GM21786 (cell line): ENCODE measurements at regions not wholly inside any gene's neighbourhood (a gene's known extent, or its start where the extent isn't known, plus 50 kb on each side); places are given as distances from the start of the nearest gene placed in this dataset.

Experiments used
- ATAC-seq: cut with Tn5 transposase; IDR thresholded peaks from one replicate; pipeline ENCODE4 v1.9.1; 2021; ENCODE audit not compliant: unreplicated experiment

GRCh38 chr2:16335947-16336346 lies 329.7 kb downstream of the CYRIA start:
- ATAC-seq: no peak

DNA sequence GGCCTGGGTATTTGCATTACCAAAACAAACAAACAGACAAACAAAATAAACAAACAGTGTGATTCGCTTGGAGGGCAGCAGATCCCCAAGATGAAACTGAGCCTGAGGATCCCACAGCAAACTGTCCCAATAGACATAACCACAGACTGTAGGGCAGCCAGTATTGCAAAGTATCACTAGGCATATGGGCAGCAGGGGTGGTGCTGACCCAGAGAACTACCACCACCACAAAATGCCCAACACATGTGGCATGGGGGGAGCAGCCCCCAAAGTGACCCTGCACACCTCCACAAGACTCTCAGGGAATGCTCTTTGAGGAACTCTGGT lies 330.1 kb downstream of the CYRIA start:
- ATAC-seq: no peak

DNA sequence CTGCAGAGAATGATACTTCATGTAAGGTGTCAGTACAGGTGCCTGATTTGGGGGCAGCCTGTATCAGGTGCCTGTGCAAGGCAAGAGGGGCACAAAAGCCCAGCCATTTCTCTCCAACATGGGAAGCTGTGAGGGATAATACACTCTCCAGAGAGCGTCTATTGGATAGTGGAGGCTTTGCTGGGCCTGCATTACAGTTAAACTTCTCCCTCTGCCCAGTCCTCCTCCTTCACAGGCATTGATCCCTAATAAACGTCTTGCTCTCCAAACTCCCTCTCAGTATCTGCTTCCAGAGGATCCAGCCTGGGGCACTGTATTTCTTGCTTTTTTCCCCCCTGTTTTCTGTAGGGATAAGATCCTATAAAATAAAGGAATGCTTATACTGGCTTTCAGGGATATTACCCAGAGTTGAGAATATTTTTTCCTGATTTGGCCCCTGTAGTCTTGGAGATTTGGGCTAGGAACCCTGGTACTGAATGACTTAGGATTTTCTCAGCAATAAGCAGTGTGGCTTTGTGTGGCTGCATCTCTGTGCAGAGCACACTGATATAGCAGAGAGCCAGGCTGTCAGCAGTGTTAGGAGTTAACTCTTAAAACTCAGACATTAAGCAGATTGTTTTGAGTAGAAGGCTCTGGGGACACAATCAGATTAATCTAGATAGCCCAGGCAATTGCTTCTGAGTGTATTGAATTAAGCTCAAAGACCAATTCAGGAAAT lies 330.6 kb downstream of the CYRIA start:
- ATAC-seq: no peak

DNA sequence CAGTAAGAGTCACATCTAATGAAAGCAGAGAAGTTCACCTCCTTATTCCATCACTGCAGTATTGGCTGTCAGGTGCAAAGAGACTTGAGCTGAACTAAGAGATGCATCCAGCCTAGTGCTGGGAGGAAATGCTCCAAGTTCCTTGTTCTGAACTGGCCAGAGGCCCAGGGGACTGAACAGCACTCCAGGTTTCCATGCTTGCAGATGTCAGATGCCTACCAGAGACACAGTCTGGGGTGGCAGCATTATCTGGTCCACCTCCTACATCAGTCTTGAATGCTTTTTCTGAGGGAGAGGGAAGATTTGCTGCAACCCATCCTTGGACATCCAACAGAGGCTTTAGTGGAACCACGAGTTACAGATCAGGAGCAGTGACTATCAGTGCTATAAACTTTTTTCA lies 331.3 kb downstream of the CYRIA start:
- no peak for ATAC-seq

DNA sequence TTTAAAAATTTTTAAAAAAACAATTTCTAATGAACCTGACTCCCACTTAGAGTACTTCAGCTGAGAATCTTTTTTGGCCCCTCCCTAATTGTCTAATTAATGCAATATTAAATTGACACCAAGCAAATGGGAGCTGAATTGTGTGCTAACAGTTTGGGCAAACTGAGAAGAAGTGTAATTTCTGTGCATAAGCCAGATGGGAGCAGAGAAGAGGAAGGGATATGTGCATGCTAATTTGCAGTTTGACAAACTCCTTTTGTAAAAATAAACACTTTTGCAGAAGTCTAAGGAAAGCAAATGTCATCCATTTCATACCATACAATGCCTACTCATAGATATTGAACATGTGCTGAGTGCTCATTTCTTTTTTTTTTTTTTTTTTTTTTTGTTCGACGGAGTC lies 332.0 kb downstream of the CYRIA start:
- ATAC-seq: no peak

GRCh38 chr2:16332681-16333557 lies 332.7 kb downstream of the CYRIA start:
- no peak for ATAC-seq

GRCh38 chr2:16331772-16332171 lies 333.9 kb downstream of the CYRIA start:
- no peak for ATAC-seq

DNA sequence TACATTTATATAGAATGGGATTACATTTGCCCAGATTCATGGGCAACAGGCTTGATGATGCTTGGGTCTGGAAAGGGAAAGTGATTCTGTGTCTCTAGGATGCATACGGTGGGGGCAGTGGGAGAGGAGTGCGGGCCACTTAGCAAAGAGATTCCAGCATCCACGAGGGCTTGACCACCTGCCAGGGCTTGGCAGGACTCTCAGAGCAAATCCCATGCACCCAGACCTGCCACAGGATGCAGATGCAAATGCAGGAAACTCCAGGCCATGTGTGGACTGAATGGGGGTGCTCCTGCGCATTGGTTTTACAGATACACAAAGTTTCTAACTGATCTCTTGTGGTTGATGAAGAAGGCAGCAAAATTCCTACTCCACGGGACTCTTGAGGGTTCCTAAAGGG lies 334.7 kb downstream of the CYRIA start:
- ATAC-seq: no peak

DNA sequence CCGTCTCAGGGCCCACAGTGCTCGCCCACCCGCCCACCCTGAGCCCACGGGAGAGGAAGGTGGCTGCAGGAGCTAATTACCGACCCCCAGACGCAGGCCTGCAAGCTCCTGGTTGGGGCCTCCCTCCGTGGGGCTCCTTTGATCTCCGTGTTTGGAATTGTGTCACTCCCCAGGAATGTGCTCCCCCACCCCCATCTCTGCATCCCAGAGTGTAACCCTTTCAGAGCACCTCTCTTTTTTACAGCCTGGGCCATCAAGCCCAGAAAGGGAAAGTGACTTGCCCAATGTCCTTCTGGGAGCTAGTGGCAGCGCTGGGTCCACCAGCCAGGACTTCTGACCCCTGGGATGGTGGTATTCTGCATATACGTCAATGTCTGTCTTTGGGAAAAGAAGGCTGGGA lies 335.1 kb downstream of the CYRIA start:
- ATAC-seq: no peak

DNA sequence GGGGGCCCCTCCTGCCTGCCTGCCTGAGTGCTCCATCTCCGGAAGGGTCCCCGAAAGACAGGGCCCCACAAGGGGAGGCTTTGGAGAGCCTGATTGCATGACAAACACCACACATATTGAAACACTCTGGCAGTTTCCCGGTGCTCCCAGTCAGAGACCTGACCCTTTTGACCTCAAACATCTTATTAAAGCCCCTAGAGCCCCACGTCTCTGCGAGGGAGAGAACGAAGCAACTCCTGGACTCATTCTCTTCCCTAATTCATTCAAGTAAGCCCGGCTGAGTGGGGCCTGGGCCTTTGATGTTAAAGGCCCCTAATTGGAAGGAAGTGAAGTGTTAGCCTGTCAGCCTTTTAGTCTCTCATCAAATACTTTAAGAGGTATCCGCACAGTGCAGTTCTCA lies 335.6 kb downstream of the CYRIA start:
- ATAC-seq: no peak

- no peak for ATAC-seq
Measured at GRCh38 chr2:16329421-16329820, 336.2 kb downstream of the CYRIA start.

GRCh38 chr2:16328521-16329190 lies 337.0 kb downstream of the CYRIA start:
- no peak for ATAC-seq

GRCh38 chr2:16327326-16327725 lies 338.3 kb downstream of the CYRIA start:
- ATAC-seq: no peak

DNA sequence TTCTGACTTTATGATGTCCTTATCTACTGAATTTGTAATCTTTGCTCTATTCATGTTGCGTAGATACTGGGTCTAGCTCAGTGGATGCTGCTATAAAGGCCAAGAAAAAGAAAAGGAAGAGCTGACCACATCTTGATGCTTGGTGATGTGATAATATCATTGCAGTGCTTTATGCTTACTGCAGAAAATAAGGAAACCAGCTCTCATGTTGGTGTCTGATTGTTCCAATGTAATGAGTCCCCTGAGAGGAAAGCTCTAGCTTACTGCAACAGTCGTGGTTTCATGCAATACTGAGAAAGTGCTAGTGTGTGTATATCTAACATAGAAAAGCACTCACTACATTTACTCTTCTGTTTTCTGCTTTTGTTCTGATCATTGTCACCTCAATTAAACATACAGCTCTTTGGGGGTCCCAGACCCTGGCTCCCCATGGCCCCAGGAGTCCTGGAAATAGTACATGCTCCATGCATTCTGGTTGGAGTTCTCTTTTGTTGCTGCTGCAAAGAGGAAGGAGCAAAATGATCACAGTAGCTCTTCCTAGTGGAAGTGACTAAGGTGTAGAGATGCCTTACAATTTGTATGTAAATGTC lies 338.8 kb downstream of the CYRIA start:
- no peak for ATAC-seq

DNA sequence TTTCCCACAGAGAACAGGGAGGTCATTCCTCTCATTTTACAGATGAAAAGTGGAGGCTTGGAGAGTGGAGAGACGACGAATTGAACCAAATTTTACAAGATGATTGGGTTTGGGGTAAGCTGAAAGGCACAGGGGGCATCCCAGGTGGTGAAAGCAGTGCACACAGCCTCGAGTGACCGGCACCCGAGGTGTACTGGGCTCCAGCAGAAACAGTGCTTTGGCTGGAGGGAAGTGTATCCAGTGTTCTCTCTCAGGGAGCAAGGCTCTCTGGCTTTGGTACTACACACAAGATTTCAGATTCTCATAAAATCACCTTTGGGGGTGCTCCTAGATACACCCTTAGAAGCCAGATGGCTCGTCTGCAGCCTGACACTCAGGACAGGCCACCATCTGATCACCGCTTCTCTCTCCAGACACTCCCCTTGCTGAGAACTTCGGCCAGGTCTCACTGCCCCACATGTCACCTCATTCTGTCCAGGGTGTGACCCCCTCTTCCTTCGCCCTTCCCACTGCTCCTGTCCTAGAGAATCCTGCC lies 339.6 kb downstream of the CYRIA start:
- ATAC-seq: no peak

DNA sequence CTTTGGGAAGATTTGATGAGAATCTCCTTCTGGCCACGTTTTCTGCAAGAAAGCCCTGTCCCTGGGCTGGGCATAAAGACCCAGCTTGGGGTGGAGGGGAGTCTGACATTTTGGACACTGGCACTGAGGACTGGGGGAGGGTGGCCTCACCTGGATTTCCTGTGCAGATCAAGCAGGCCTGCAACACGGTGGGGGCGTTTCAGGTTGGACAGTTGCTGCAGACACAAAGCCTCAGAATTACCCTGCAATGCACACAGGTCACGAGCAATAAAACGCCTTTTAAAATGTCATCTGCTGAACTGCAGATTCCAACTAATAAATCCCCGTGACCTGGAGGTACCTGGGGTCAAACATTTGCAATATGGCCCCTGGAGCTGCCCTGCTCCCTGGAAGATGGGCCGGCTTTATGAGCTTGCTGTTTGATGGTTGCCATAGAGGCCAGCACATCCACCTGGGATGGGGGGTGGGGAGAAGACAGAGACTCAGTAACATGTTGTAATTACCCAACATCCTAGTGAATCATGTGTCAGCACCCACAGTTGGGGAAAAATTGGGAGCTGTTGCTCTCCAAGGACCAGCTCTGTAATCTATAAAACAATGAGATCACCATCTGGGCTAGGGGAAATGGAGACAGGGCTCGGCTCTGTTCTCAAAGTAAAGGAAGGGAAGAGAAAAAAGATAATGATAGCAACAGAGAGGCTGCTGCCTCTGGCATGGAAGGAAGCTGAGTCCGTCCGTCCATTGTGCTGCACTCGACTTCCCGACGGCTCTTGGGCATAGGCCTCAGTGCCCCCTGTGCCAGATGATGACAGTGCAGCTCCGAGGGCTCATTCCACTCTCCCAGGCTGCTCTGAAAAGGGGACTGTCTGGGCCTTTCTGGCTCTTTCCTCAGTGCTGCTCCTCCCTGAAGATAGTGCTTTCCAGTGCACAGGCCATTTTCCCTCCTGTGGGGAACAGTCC lies 340.3 kb downstream of the CYRIA start:
- no peak for ATAC-seq

GRCh38 chr2:16324544-16324937 lies 341.1 kb downstream of the CYRIA start:
- ATAC-seq: no peak

- ATAC-seq: no peak
Measured at GRCh38 chr2:16323551-16324543, 341.8 kb downstream of the CYRIA start.

DNA sequence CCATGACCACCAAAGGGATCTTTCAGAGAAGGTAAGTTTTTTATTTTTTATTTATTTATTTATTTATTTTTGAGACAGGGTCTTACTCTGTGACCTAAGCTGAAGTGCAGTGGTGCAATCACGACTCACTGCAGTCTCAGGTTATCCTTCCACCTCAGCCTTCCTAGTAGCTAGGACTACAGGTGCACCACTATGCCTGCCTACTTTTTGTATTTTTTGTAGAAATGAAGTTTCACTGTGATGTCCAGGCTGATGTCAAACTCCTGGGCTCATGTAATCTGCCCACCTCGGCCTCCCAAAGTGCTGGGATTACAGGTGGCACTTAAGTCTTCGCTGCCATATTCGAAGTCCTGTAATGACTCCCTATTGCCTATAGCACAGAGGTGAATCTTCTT lies 342.5 kb downstream of the CYRIA start:
- ATAC-seq: no peak
